Endothelial cell of umbilical vein (primary cell): ENCODE measurements at regions not wholly inside any gene's neighbourhood (a gene's known extent, or its start where the extent isn't known, plus 50 kb on each side); places are given as distances from the start of the nearest gene placed in this dataset.

Experiments used
- BruUV-seq: library from RNA; stranded (reverse); fragments of 400-500 nt; replicated peaks from 2 replicates; lab custom pipeline; 2021; lab: Mats Ljungman, UMichigan
- CTCF ChIA-PET: fragments of 300-600, 350-600 bp; sonication (Branson Sonifier 250); formaldehyde crosslinking; loops from one replicate; lab custom pipeline; 2021; ENCODE audit warnings: antibody characterized with exemption, inconsistent platforms; lab: Charles Lee
- POLR2A ChIA-PET: fragments of 300-600, 350-600 bp; sonication (Branson Sonifier 250); formaldehyde crosslinking; loops from one replicate; lab custom pipeline; 2021; ENCODE audit warnings: antibody characterized with exemption, inconsistent platforms; lab: Charles Lee
- DNase-seq: peaks from one replicate; pipeline ENCODE4 v3.0.0-alpha.2; 2011; ENCODE audit warnings: low read depth, low spot score
- FAIRE-seq: peaks from 2 replicates; lab custom pipeline; 2011; peaks lifted over from hg19 to GRCh38; lab: Jason Lieb, UNC
- H2AFZ ChIP-seq: 2 replicates; pipeline ENCODE4 v1.6.0; 2012; ENCODE audit warnings: low read depth, low read length, control low read depth, inconsistent platforms
- H3K27ac ChIP-seq: 2 replicates; pipeline ENCODE4 v1.5.1; 2011; ENCODE audit warnings: low read depth, mild to moderate bottlenecking, control low read depth, low read length, moderate library complexity; ENCODE audit not compliant: insufficient read depth
- H3K27me3 ChIP-seq, 2 experiments: 2 replicates each; pipeline versions ENCODE4 v1.6.0 to v1.6.1; 2011; ENCODE audit warnings: low read length in 2 of 2, mixed read lengths in 1 of 2; ENCODE audit not compliant: control insufficient read depth in 2 of 2, insufficient read depth in 2 of 2
- H3K36me3 ChIP-seq, 2 experiments: 2 replicates in 1 of 2; 3 replicates in 1 of 2; pipeline ENCODE4 v1.5.1; 2011; ENCODE audit warnings: low read length in 2 of 2, mild to moderate bottlenecking in 1 of 2, moderate library complexity in 1 of 2; ENCODE audit not compliant: control insufficient read depth in 2 of 2, insufficient read depth in 2 of 2; ENCODE audit errors: extremely low read depth in 1 of 2
- H3K4me1 ChIP-seq: 3 replicates; pipeline ENCODE4 v1.5.1; 2011; ENCODE audit warnings: mild to moderate bottlenecking, low read length; ENCODE audit not compliant: control insufficient read depth, insufficient read depth; ENCODE audit errors: extremely low read depth
- H3K4me2 ChIP-seq: 2 replicates; pipeline ENCODE4 v1.6.1; 2011; ENCODE audit warnings: low read length, control low read depth, mixed read lengths; ENCODE audit not compliant: insufficient read depth
- H3K4me3 ChIP-seq, 3 experiments: fragments of 200-600 bp in 1 of 3; sonication (generic), shearing (Covaris generic) in 1 of 3; replicated peaks in 1 of 3; 2 replicates each; pipeline ENCODE4 v1.5.1; 2011 to 2016; ENCODE audit warnings: control low read depth in 3 of 3, low read length in 3 of 3, mild to moderate bottlenecking in 2 of 3, inconsistent platforms in 1 of 3, low read depth in 1 of 3, moderate library complexity in 1 of 3; ENCODE audit not compliant: insufficient read depth in 1 of 3
- H3K79me2 ChIP-seq: 2 replicates; pipeline ENCODE4 v1.6.0; 2012; ENCODE audit warnings: low read length, inconsistent platforms; ENCODE audit not compliant: control insufficient read depth, insufficient read depth
- H3K9ac ChIP-seq: replicated peaks from 2 replicates; pipeline ENCODE3; 2011; ENCODE audit warnings: low read length, control low read depth; ENCODE audit not compliant: insufficient read depth; ENCODE audit errors: extremely low read depth
- H3K9me1 ChIP-seq: replicated peaks from 3 replicates; pipeline ENCODE4 v1.6.0; 2011; ENCODE audit warnings: mild to moderate bottlenecking, low read length; ENCODE audit not compliant: control insufficient read depth, insufficient read depth; ENCODE audit errors: extremely low read depth
- H3K9me3 ChIP-seq: replicated peaks from 2 replicates; pipeline ENCODE4 v1.5.1; 2012; ENCODE audit warnings: low read length, inconsistent platforms; ENCODE audit not compliant: control insufficient read depth, insufficient read depth
- H4K20me1 ChIP-seq: replicated peaks from 2 replicates; pipeline ENCODE3; 2011; ENCODE audit warnings: mild to moderate bottlenecking, low read length; ENCODE audit not compliant: control insufficient read depth, insufficient read depth; ENCODE audit errors: extremely low read depth
- EZH2 ChIP-seq: IDR thresholded peaks from 2 replicates; pipeline ENCODE4 v1.6.1; 2012; ENCODE audit warnings: borderline replicate concordance, low read depth, mild to moderate bottlenecking, moderate library complexity, low read length, inconsistent platforms; ENCODE audit not compliant: severe bottlenecking
- GATA2 ChIP-seq: IDR thresholded peaks from 2 replicates; pipeline ENCODE4 v1.7.0; 2011; ENCODE audit warnings: low read depth, mild to moderate bottlenecking, moderate library complexity, mixed read lengths, low read length; ENCODE audit not compliant: insufficient read length, insufficient read depth
- JUN ChIP-seq: IDR thresholded peaks from 2 replicates; pipeline ENCODE4 v1.6.1; 2011; ENCODE audit warnings: borderline replicate concordance, low read depth; ENCODE audit not compliant: insufficient read length, insufficient read depth
- MYC ChIP-seq: IDR thresholded peaks from one replicate; pipeline ENCODE4 v1.6.1; 2011; ENCODE audit warnings: mild to moderate bottlenecking, low read depth, low read length
- POLR2A ChIP-seq: IDR thresholded peaks from 2 replicates; pipeline ENCODE4 v1.6.1; 2012; ENCODE audit warnings: low read depth, mild to moderate bottlenecking, control low read depth, low read length
- POLR2AphosphoS5 ChIP-seq: IDR thresholded peaks from 2 replicates; pipeline ENCODE4 v1.6.1; 2012; ENCODE audit warnings: low read depth, mild to moderate bottlenecking, control low read depth, low read length, moderate library complexity; ENCODE audit not compliant: insufficient read depth
- dilution Hi-C: fragments of 300-500 bp; cut with MboI; formaldehyde crosslinking; loops from one replicate; pipeline ENCODE4 v1.15.0; 2019; ENCODE audit warnings: low sequenced_read_pairs; ENCODE audit not compliant: extremely low pct_ligation_motif_present
- intact Hi-C: fragments of 100-400 bp; cut with micrococcal nuclease; formaldehyde crosslinking; loops from one replicate; pipeline ENCODE4 v1.10.0; 2022

- Histone ChIP-seq H3K4me3 (no peak overlapping the region), H3K4me2 (no peak overlapping the region), H3K79me2 (no peaks in the 10 kb centered on the region), H3K9ac (no peak overlapping the region), H3K27ac (no peak overlapping the region), H4K20me1 (no peaks in the 10 kb centered on the region), H3K27me3 (no peaks in the 10 kb centered on the region), H3K9me1 (no peaks in the 10 kb centered on the region), H3K36me3 (no peaks in the 10 kb centered on the region), H3K4me1 (no peaks in the 10 kb centered on the region), H3K9me3 (no peaks in the 10 kb centered on the region), H2AFZ (no peak overlapping the region)
- no TSS peak for BruUV-seq
- CTCF ChIA-PET = no interaction called here
- FAIRE-seq = no peak
- intact Hi-C loops (no loop called here), dilution Hi-C loops (no loop called here)
- POLR2A ChIA-PET = no interaction called here
- DNase-seq = no peak
- TF ChIP-seq JUN = no peak
- TF ChIP-seq POLR2A = no peak
- TF ChIP-seq EZH2 = no peak
- TF ChIP-seq POLR2AphosphoS5 = no peak
- TF ChIP-seq GATA2 = no peak
- TF ChIP-seq MYC = no peak
Measured at GRCh38 chr3:82802501-82802900, 1041.1 kb upstream of the GBE1 start.

- TF ChIP-seq MYC (no peak), GATA2 (no peak), POLR2AphosphoS5 (no peak), EZH2 (no peak)
- peaks cover 3% of the 10 kb centered on the region for H3K9me3 ChIP-seq
- intact Hi-C loops (no loop called here), dilution Hi-C loops (no loop called here)
- H3K4me3 ChIP-seq = no peak overlapping the region
- no peaks in the 10 kb centered on the region for H3K36me3 ChIP-seq
- H3K4me2 ChIP-seq = no peak overlapping the region
- no peak overlapping the region for H3K27ac ChIP-seq
- H4K20me1 ChIP-seq = no peaks in the 10 kb centered on the region
- no peak overlapping the region for H2AFZ ChIP-seq
- BruUV-seq = no TSS peak
- no peaks in the 10 kb centered on the region for H3K4me1 ChIP-seq
- no peaks in the 10 kb centered on the region for H3K27me3 ChIP-seq
- no peaks in the 10 kb centered on the region for H3K79me2 ChIP-seq
- POLR2A ChIA-PET = no interaction called here
- FAIRE-seq = no peak
- no peak overlapping the region for H3K9ac ChIP-seq
- H3K9me1 ChIP-seq = no peaks in the 10 kb centered on the region
- CTCF ChIA-PET = no interaction called here
- DNase-seq = no peak
Measured at GRCh38 chr3:82800248-82800647, 1038.8 kb upstream of the GBE1 start.
